GM10266 (cell line): ENCODE measurements at regions not wholly inside any gene's neighbourhood (a gene's known extent, or its start where the extent isn't known, plus 50 kb on each side); places are given as distances from the start of the nearest gene placed in this dataset.

Source experiments
- DNase-seq: peaks from one replicate; pipeline ENCODE4 v3.0.0; 2012; ENCODE audit errors: extremely low spot score
- CTCF ChIP-seq: IDR thresholded peaks from 2 replicates; pipeline ENCODE4 v1.5.1; 2012; ENCODE audit warnings: mild to moderate bottlenecking, low read depth; ENCODE audit not compliant: control insufficient read depth, insufficient read depth; ENCODE audit errors: missing control alignments

- DNase-seq = no peak
- no peak for TF ChIP-seq CTCF
These were observed 196.1 kb downstream of the TTC6 start for GRCh38 chr14:37791384-37792036.

- DNase-seq = no peak
These were observed 196.7 kb downstream of the TTC6 start for GRCh38 chr14:37792124-37792523.

GRCh38 chr14:37796703-37797416, 201.4 kb downstream of the TTC6 start:
- no peak for TF ChIP-seq CTCF
- no peak for DNase-seq

More at GRCh38 chr14:37792124-37792523, 196.7 kb downstream of the TTC6 start:
- no peak for TF ChIP-seq CTCF

GRCh38 chr14:37797675-37798074, 202.2 kb downstream of the TTC6 start:
- TF ChIP-seq CTCF = no peak

GRCh38 chr14:37807722-37808121, 212.3 kb downstream of the TTC6 start:
- DNase-seq = no peak
- no peak for TF ChIP-seq CTCF

More at GRCh38 chr14:37797675-37798074, 202.2 kb downstream of the TTC6 start:
- DNase-seq = no peak

GRCh38 chr14:37810094-37810801, 214.8 kb downstream of the TTC6 start:
- no peak for DNase-seq
- no peak for TF ChIP-seq CTCF

GRCh38 chr14:37813732-37814131, 218.3 kb downstream of the TTC6 start:
- no peak for TF ChIP-seq CTCF
- no peak for DNase-seq
